SK-N-SH (cell line): ENCODE measurements at regions not wholly inside any gene's neighbourhood (a gene's known extent, or its start where the extent isn't known, plus 50 kb on each side); places are given as distances from the start of the nearest gene placed in this dataset.

Source experiments
- CHD2 ChIP-seq: fragments of 150-350 bp; IDR thresholded peaks from 2 replicates; pipeline ENCODE4 v1.6.1; 2018; ENCODE audit warnings: low read length; ENCODE audit not compliant: partially characterized antibody
- CTCF ChIP-seq: fragments of 200-600 bp; sonication (generic); IDR thresholded peaks from 2 replicates; pipeline ENCODE4 v1.6.1; 2017; ENCODE audit warnings: antibody characterized with exemption, mild to moderate bottlenecking, moderate library complexity
- MEF2A ChIP-seq: IDR thresholded peaks from 2 replicates; pipeline ENCODE4 v1.4.0; 2012; ENCODE audit warnings: low read depth, borderline replicate concordance
- POLR2AphosphoS5 ChIP-seq: IDR thresholded peaks from 2 replicates; pipeline ENCODE4 v1.6.1; 2012; ENCODE audit warnings: low read depth, low read length
- RAD21 ChIP-seq: IDR thresholded peaks from 2 replicates; pipeline ENCODE4 v1.6.1; 2012; ENCODE audit warnings: mild to moderate bottlenecking, low read length
- RFX5 ChIP-seq: IDR thresholded peaks from 2 replicates; pipeline ENCODE4 v1.6.1; 2012; ENCODE audit warnings: mild to moderate bottlenecking, improper control_type of control experiment, low read length
- RXRA ChIP-seq: IDR thresholded peaks from 2 replicates; pipeline ENCODE4 v1.4.0; 2012; ENCODE audit warnings: low read depth, mild to moderate bottlenecking, borderline replicate concordance
- TF ChIP-seq, protein P1 (sequence below): IDR thresholded peaks from 2 replicates; pipeline ENCODE4 v1.4.0; 2012; ENCODE audit warnings: low read depth, borderline replicate concordance
- TF ChIP-seq, protein P2 (sequence below): IDR thresholded peaks from 2 replicates; pipeline ENCODE4 v1.4.0; 2012; ENCODE audit warnings: low read depth
- TF ChIP-seq, protein P3 (sequence below): IDR thresholded peaks from 2 replicates; pipeline ENCODE4 v1.6.1; 2012; ENCODE audit warnings: mild to moderate bottlenecking, low read depth, low read length, moderate library complexity

DNA sequence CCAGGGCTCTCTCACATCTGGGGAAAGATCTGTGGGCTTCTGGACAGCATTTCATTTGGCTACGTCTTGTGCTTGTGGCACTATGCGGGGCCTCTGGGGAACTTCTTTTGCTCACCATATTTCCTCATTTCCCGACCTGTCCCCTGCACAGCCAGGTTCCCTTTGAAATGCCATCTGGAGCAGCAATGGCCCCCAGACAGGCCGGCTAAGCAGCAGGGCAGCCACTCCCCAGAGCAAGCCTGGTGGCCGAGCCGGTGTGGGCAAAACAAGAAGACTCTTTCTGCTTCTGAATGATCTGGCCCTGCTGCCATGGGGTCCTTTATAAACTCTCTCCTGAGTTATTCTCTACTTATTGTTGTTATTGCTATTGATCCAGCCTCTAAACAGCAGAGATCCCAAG is 190.7 kb upstream of the NECTIN1 start:
- TF ChIP-seq CTCF (no peak), RAD21 (no peak), POLR2AphosphoS5 (no peak), RXRA (no peak), MEF2A (no peak), CHD2 (no peak), RFX5 (no peak)
- TF ChIP-seq, protein P1, sequence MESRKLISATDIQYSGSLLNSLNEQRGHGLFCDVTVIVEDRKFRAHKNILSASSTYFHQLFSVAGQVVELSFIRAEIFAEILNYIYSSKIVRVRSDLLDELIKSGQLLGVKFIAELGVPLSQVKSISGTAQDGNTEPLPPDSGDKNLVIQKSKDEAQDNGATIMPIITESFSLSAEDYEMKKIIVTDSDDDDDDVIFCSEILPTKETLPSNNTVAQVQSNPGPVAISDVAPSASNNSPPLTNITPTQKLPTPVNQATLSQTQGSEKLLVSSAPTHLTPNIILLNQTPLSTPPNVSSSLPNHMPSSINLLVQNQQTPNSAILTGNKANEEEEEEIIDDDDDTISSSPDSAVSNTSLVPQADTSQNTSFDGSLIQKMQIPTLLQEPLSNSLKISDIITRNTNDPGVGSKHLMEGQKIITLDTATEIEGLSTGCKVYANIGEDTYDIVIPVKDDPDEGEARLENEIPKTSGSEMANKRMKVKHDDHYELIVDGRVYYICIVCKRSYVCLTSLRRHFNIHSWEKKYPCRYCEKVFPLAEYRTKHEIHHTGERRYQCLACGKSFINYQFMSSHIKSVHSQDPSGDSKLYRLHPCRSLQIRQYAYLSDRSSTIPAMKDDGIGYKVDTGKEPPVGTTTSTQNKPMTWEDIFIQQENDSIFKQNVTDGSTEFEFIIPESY = no peak
- TF ChIP-seq, protein P2, sequence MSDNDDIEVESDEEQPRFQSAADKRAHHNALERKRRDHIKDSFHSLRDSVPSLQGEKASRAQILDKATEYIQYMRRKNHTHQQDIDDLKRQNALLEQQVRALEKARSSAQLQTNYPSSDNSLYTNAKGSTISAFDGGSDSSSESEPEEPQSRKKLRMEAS = no peak
- TF ChIP-seq, protein P3, sequence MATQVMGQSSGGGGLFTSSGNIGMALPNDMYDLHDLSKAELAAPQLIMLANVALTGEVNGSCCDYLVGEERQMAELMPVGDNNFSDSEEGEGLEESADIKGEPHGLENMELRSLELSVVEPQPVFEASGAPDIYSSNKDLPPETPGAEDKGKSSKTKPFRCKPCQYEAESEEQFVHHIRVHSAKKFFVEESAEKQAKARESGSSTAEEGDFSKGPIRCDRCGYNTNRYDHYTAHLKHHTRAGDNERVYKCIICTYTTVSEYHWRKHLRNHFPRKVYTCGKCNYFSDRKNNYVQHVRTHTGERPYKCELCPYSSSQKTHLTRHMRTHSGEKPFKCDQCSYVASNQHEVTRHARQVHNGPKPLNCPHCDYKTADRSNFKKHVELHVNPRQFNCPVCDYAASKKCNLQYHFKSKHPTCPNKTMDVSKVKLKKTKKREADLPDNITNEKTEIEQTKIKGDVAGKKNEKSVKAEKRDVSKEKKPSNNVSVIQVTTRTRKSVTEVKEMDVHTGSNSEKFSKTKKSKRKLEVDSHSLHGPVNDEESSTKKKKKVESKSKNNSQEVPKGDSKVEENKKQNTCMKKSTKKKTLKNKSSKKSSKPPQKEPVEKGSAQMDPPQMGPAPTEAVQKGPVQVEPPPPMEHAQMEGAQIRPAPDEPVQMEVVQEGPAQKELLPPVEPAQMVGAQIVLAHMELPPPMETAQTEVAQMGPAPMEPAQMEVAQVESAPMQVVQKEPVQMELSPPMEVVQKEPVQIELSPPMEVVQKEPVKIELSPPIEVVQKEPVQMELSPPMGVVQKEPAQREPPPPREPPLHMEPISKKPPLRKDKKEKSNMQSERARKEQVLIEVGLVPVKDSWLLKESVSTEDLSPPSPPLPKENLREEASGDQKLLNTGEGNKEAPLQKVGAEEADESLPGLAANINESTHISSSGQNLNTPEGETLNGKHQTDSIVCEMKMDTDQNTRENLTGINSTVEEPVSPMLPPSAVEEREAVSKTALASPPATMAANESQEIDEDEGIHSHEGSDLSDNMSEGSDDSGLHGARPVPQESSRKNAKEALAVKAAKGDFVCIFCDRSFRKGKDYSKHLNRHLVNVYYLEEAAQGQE = no peak
